Neural progenitor cell (in vitro differentiated cells): ENCODE measurements at regions not wholly inside any gene's neighbourhood (a gene's known extent, or its start where the extent isn't known, plus 50 kb on each side); places are given as distances from the start of the nearest gene placed in this dataset.

Experiments used
- CTCF ChIP-seq: fragments of 200-600 bp; sonication (generic); IDR thresholded peaks from 2 replicates; pipeline ENCODE4 v1.5.1; 2017; ENCODE audit warnings: antibody characterized with exemption, mild to moderate bottlenecking
- EZH2 ChIP-seq: fragments of 200-600 bp; sonication (generic); IDR thresholded peaks from 2 replicates; pipeline ENCODE4 v1.6.1; 2017; ENCODE audit warnings: antibody characterized with exemption, mild to moderate bottlenecking, moderate library complexity

- TF ChIP-seq CTCF (no peak), EZH2 (no peak)
Measured at GRCh38 chr18:25724121-25724520, 366.3 kb downstream of the SS18 start.
